Neural progenitor cell (in vitro differentiated cells): ENCODE measurements at regions not wholly inside any gene's neighbourhood (a gene's known extent, or its start where the extent isn't known, plus 50 kb on each side); places are given as distances from the start of the nearest gene placed in this dataset.
"Not testable (repeated sequence)": the region's sequence is repeated elsewhere in the genome, so short reads cannot be mapped to it uniquely, and the experiment has no call there.

ENCODE experiments used
- DNase-seq: peaks from one replicate; pipeline ENCODE4 v3.0.0-alpha.2; 2016; ENCODE audit warnings: low spot score
- H2AFZ ChIP-seq: fragments of 200-600 bp; sonication (generic); replicated peaks from 2 replicates; pipeline ENCODE4 v1.6.1; 2016; ENCODE audit warnings: antibody characterized with exemption
- H3F3A ChIP-seq: fragments of 200-600 bp; sonication (generic); 2 replicates; pipeline ENCODE4 v1.6.1; 2016; ENCODE audit warnings: antibody characterized with exemption, low read depth
- H3K27ac ChIP-seq: fragments of 200-600 bp; sonication (generic); 2 replicates; pipeline ENCODE4 v1.5.1; 2016; ENCODE audit warnings: mild to moderate bottlenecking
- H3K27me3 ChIP-seq: fragments of 200-600 bp; sonication (generic); 2 replicates; pipeline ENCODE4 v1.6.1; 2016; ENCODE audit warnings: mild to moderate bottlenecking, moderate library complexity
- H3K36me3 ChIP-seq: fragments of 200-600 bp; sonication (generic); 2 replicates; pipeline ENCODE4 v1.5.1; 2016
- H3K4me1 ChIP-seq: fragments of 200-600 bp; sonication (generic); 2 replicates; pipeline ENCODE4 v1.6.1; 2016; ENCODE audit warnings: mixed run types
- H3K4me2 ChIP-seq: fragments of 200-600 bp; sonication (generic); 2 replicates; pipeline ENCODE4 v1.6.1; 2016
- H3K4me3 ChIP-seq: fragments of 200-600 bp; sonication (generic); 2 replicates; pipeline ENCODE4 v1.5.1; 2016
- H3K79me2 ChIP-seq: fragments of 200-600 bp; sonication (generic); 2 replicates; pipeline ENCODE4 v1.6.1; 2016; ENCODE audit warnings: low read depth
- H3K9ac ChIP-seq: fragments of 200-600 bp; sonication (generic); 2 replicates; pipeline ENCODE4 v1.6.1; 2016
- H3K9me3 ChIP-seq: fragments of 200-600 bp; sonication (generic); 2 replicates; pipeline ENCODE4 v1.5.1; 2016; ENCODE audit warnings: low read depth
- H4K20me1 ChIP-seq: fragments of 200-600 bp; sonication (generic); 2 replicates; pipeline ENCODE4 v1.6.1; 2016; ENCODE audit warnings: low read depth
- H3K27ac Mint-ChIP-seq: 3 replicates; pipeline ENCODE4 v1.8.0; 2021; ENCODE audit warnings: mixed read lengths
- H3K27me3 Mint-ChIP-seq: 2 replicates; pipeline ENCODE4 v1.8.0; 2022; ENCODE audit warnings: low read depth, mild to moderate bottlenecking, inconsistent platforms, moderate library complexity, mixed read lengths; ENCODE audit not compliant: insufficient read depth
- H3K36me3 Mint-ChIP-seq: 3 replicates; pipeline ENCODE4 v1.8.0; 2021; ENCODE audit warnings: mixed read lengths
- H3K4me1 Mint-ChIP-seq: 3 replicates; pipeline ENCODE4 v1.8.0; 2021; ENCODE audit warnings: mixed read lengths
- H3K4me3 Mint-ChIP-seq: 3 replicates; pipeline ENCODE4 v1.8.0; 2021; ENCODE audit warnings: mild to moderate bottlenecking, moderate library complexity, mixed read lengths
- H3K9me3 Mint-ChIP-seq: 3 replicates; pipeline ENCODE4 v1.8.0; 2020; ENCODE audit warnings: mixed read lengths
- EZH2 ChIP-seq: fragments of 200-600 bp; sonication (generic); IDR thresholded peaks from 2 replicates; pipeline ENCODE4 v1.6.1; 2017; ENCODE audit warnings: antibody characterized with exemption, mild to moderate bottlenecking, moderate library complexity
- EZH2phosphoT487 ChIP-seq: fragments of 200-600 bp; sonication (generic); IDR thresholded peaks from 2 replicates; pipeline ENCODE4 v1.6.1; 2017; ENCODE audit warnings: antibody characterized with exemption
- TF ChIP-seq, protein P1 (sequence below): fragments of 200-600 bp; sonication (generic); IDR thresholded peaks from 2 replicates; pipeline ENCODE4 v1.5.1; 2017; ENCODE audit warnings: antibody characterized with exemption, mild to moderate bottlenecking

- H3K27me3 Mint-ChIP-seq, result no peaks in the 10 kb centered on the region
- peaks cover 4% of the 10 kb centered on the region for H3K36me3 Mint-ChIP-seq
- DNase-seq, result no peak
- no peaks in the 10 kb centered on the region for H3F3A ChIP-seq
- no peaks in the 10 kb centered on the region for H3K4me1 Mint-ChIP-seq
- H3K9me3 Mint-ChIP-seq, result peaks cover 28% of the 10 kb centered on the region
- no peak overlapping the region for H2AFZ ChIP-seq
- H3K9ac ChIP-seq, result no peak overlapping the region
- no peak overlapping the region for H3K4me3 ChIP-seq
- H3K4me2 ChIP-seq, result no peak overlapping the region
- H3K36me3 ChIP-seq, result peaks cover 3% of the 10 kb centered on the region
- no peak overlapping the region for H3K27ac Mint-ChIP-seq
- peaks cover 13% of the 10 kb centered on the region for H3K9me3 ChIP-seq
- H3K4me1 ChIP-seq, result no peaks in the 10 kb centered on the region
- no peaks in the 10 kb centered on the region for H3K27me3 ChIP-seq
- no peaks in the 10 kb centered on the region for H3K79me2 ChIP-seq
- H4K20me1 ChIP-seq, result no peaks in the 10 kb centered on the region
- TF ChIP-seq, protein P1, sequence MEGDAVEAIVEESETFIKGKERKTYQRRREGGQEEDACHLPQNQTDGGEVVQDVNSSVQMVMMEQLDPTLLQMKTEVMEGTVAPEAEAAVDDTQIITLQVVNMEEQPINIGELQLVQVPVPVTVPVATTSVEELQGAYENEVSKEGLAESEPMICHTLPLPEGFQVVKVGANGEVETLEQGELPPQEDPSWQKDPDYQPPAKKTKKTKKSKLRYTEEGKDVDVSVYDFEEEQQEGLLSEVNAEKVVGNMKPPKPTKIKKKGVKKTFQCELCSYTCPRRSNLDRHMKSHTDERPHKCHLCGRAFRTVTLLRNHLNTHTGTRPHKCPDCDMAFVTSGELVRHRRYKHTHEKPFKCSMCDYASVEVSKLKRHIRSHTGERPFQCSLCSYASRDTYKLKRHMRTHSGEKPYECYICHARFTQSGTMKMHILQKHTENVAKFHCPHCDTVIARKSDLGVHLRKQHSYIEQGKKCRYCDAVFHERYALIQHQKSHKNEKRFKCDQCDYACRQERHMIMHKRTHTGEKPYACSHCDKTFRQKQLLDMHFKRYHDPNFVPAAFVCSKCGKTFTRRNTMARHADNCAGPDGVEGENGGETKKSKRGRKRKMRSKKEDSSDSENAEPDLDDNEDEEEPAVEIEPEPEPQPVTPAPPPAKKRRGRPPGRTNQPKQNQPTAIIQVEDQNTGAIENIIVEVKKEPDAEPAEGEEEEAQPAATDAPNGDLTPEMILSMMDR, result no peak
- TF ChIP-seq EZH2 (no peak), EZH2phosphoT487 (no peak)
- H3K27ac ChIP-seq, result no peak overlapping the region
- no peak overlapping the region for H3K4me3 Mint-ChIP-seq
These were observed 79.4 kb downstream of the NXNL2 start for GRCh38 chr9:88614359-88614758.

DNA sequence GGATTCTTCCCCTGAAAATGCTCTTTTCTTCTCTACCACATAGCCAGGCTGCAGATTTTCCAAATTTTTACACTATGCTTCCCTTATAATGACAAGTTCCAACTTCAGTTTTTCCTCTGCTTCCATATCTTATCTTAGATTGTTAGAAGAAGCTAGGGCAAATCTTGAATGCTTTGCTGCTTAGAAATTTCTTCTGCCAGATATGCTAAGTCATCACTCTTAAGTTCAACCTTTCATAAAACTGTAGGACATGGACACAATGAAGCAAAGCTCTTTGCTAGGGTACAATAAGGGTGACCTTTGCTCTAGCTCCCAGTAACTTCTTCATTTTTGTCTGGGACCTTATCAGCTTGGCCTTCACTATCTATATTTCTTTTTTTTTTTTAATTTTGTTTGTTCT is 88.7 kb downstream of the NXNL2 start:
- H3K4me2 ChIP-seq, result no peak overlapping the region
- H3K27ac ChIP-seq, result no peak overlapping the region
- no peaks in the 10 kb centered on the region for H3F3A ChIP-seq
- no peaks in the 10 kb centered on the region for H4K20me1 ChIP-seq
- Mint-ChIP-seq H3K27me3 (peaks cover 2% of the 10 kb centered on the region), H3K4me3 (no peak overlapping the region), H3K27ac (no peak overlapping the region), H3K36me3 (no peaks in the 10 kb centered on the region), H3K4me1 (peaks cover 5% of the 10 kb centered on the region), H3K9me3 (peaks cover 20% of the 10 kb centered on the region)
- DNase-seq, result no peak
- H2AFZ ChIP-seq, result no peak overlapping the region
- no peaks in the 10 kb centered on the region for H3K79me2 ChIP-seq
- H3K27me3 ChIP-seq, result no peaks in the 10 kb centered on the region
- no peaks in the 10 kb centered on the region for H3K36me3 ChIP-seq
- TF ChIP-seq, protein P1, result no peak
- TF ChIP-seq EZH2phosphoT487 (no peak), EZH2 (no peak)
- H3K4me1 ChIP-seq, result no peaks in the 10 kb centered on the region
- no peaks in the 10 kb centered on the region for H3K9me3 ChIP-seq
- no peak overlapping the region for H3K9ac ChIP-seq
- H3K4me3 ChIP-seq, result no peak overlapping the region

GRCh38 chr9:88628114-88628513 is 93.1 kb downstream of the NXNL2 start:
- no peak for DNase-seq
- TF ChIP-seq EZH2phosphoT487 (no peak), EZH2 (no peak)
- TF ChIP-seq, protein P1, result no peak
- Histone ChIP-seq H4K20me1 (no peaks in the 10 kb centered on the region), H3K79me2 (no peaks in the 10 kb centered on the region), H3K27me3 (no peaks in the 10 kb centered on the region), H3K4me3 (no peak overlapping the region), H3K4me2 (no peak overlapping the region), H3K9me3 (no peaks in the 10 kb centered on the region), H3K36me3 (no peaks in the 10 kb centered on the region), H3K9ac (no peak overlapping the region), H3K4me1 (no peaks in the 10 kb centered on the region), H3K27ac (no peak overlapping the region), H3F3A (no peaks in the 10 kb centered on the region), H2AFZ (no peak overlapping the region)
- Mint-ChIP-seq H3K9me3 (peaks cover 23% of the 10 kb centered on the region), H3K36me3 (no peaks in the 10 kb centered on the region), H3K4me3 (no peak overlapping the region), H3K27me3 (peaks cover 5% of the 10 kb centered on the region), H3K4me1 (peaks cover 5% of the 10 kb centered on the region), H3K27ac (no peak overlapping the region)

DNA sequence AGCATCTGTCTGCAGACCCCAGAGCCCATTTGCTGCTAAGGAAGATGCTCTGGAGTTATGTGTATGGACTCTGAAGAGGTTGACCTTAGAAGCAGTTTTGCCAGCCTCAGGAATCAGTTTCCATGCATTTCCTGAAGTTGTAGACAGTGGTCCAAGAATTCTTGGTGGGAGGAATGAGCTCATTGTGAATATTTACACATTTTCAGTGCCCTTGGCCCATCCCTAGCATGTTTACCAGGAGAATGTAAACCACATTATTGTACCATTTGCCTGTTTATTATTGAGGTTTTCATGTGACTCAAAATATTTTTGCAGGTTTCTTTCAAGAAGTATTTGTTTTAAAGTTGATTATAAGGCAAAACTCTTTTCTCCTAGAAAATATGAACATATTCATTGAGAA is 93.8 kb downstream of the NXNL2 start:
- Histone ChIP-seq H3K4me1 (no peaks in the 10 kb centered on the region), H4K20me1 (no peaks in the 10 kb centered on the region), H3K36me3 (no peaks in the 10 kb centered on the region), H3K9me3 (no peaks in the 10 kb centered on the region), H3K27ac (no peak overlapping the region), H3K27me3 (no peaks in the 10 kb centered on the region), H3K4me2 (no peak overlapping the region), H3F3A (no peaks in the 10 kb centered on the region), H2AFZ (no peak overlapping the region), H3K4me3 (no peak overlapping the region), H3K9ac (no peak overlapping the region), H3K79me2 (no peaks in the 10 kb centered on the region)
- TF ChIP-seq EZH2phosphoT487 (no peak), EZH2 (no peak)
- TF ChIP-seq, protein P1, result no peak
- Mint-ChIP-seq H3K9me3 (peaks cover 24% of the 10 kb centered on the region), H3K27me3 (peaks cover 2% of the 10 kb centered on the region), H3K36me3 (no peaks in the 10 kb centered on the region), H3K27ac (no peak overlapping the region), H3K4me3 (no peak overlapping the region), H3K4me1 (peaks cover 5% of the 10 kb centered on the region)
- no peak for DNase-seq

GRCh38 chr9:88630574-88630973 is 95.6 kb downstream of the NXNL2 start:
- H3K27me3 Mint-ChIP-seq, DNase-seq, H2AFZ ChIP-seq, H3K4me3 ChIP-seq, H3K9ac ChIP-seq, H3K27ac ChIP-seq, H3K4me3 Mint-ChIP-seq, H3K79me2 ChIP-seq, H3K4me2 ChIP-seq, H3K27ac Mint-ChIP-seq, H3K4me1 ChIP-seq, H4K20me1 ChIP-seq, H3K27me3 ChIP-seq, H3K9me3 ChIP-seq, H3K36me3 ChIP-seq, H3K36me3 Mint-ChIP-seq, H3F3A ChIP-seq, H3K4me1 Mint-ChIP-seq: not testable (repeated sequence)
- peaks cover 27% of the 10 kb centered on the region for H3K9me3 Mint-ChIP-seq
